Ovary (tissue), 7 donors: ENCODE measurements at regions not wholly inside any gene's neighbourhood (a gene's known extent, or its start where the extent isn't known, plus 50 kb on each side); places are given as distances from the start of the nearest gene placed in this dataset.
"Not testable (repeated sequence)": the region's sequence is repeated elsewhere in the genome, so short reads cannot be mapped to it uniquely, and the experiment has no call there.

Experiments
- DNase-seq, 5 donors: peaks; one replicate each; pipeline ENCODE4 v3.0.0-alpha.2; 2019 to 2020
- H3K27ac ChIP-seq, 2 donors: fragments of 200-600 bp; one replicate each; pipeline versions ENCODE4 v1.5.1 to v1.8.0; 2019 to 2022
- H3K27me3 ChIP-seq: fragments of 200-600 bp; one replicate; pipeline ENCODE4 v1.8.0; 2022
- H3K36me3 ChIP-seq: fragments of 200-600 bp; sonication (generic); one replicate; pipeline ENCODE4 v1.5.1; 2019
- H3K4me1 ChIP-seq: one replicate; pipeline ENCODE4 v1.8.1; 2013; ENCODE audit warnings: mild to moderate bottlenecking, moderate library complexity; ENCODE audit not compliant: insufficient read depth
- H3K4me3 ChIP-seq: fragments of 200-600 bp; sonication (generic); one replicate; pipeline ENCODE4 v1.5.1; 2017
- H3K9me3 ChIP-seq, 2 donors: fragments of 200-600 bp in 1 of 2; sonication (generic) in 1 of 2; one replicate each; pipeline versions ENCODE4 v1.5.1 to v1.8.1; 2013 to 2019; ENCODE audit warnings: mild to moderate bottlenecking in 1 of 2, moderate library complexity in 1 of 2
- CTCF ChIP-seq, 3 donors: fragments of 450-650 bp in 2 of 3; fragments of 200-600 bp in 1 of 3; IDR thresholded peaks; one replicate each; pipeline versions ENCODE4 v1.5.1 to v1.8.0; 2016 to 2022; ENCODE audit warnings: antibody characterized with exemption in 3 of 3, mild to moderate bottlenecking in 1 of 3
- EP300 ChIP-seq: sonication (generic); formaldehyde crosslinking; IDR thresholded peaks from one replicate; pipeline ENCODE4 v1.6.1; 2017; ENCODE audit warnings: antibody characterized with exemption
- POLR2A ChIP-seq: fragments of 450-650 bp; IDR thresholded peaks from one replicate; pipeline ENCODE4 v1.6.1; 2017; ENCODE audit warnings: antibody characterized with exemption, mild to moderate bottlenecking, moderate library complexity
- WGBS, 3 donors: extraction: QIAGEN DNeasy Blood & Tissue Kit in 1 of 3; methylation state at CpG; one replicate each; pipeline versions ENCODE4 v1.1.5 to v1.1.7; 2013 to 2017; 5-methylcytosine and 5-hydroxymethylcytosine counted together
- intact Hi-C, 4 donors: fragments of 100-400 bp; cut with DNase I; formaldehyde crosslinking; loops; one replicate each; pipeline versions ENCODE4 v1.11.0 to v1.15.1; 2022 to 2023
- donor health status: DM: no; HTN: no; CAD: no; lungs with moderate emphysema.
- donor health status: DM: no; HTN: no; CAD: no.
- donor health status: Bipolar disorder and iron deficiency.
- donor health status: DM: no; HTN: no; CAD: no.
- donor health status: DM: yes; HTN: yes; CAD: no.

- intact Hi-C loops, result no loop called here
- TF ChIP-seq CTCF (IDR thresholded peaks at IDR 0.05) (no peak), EP300 (no peak)
- no peak for DNase-seq
- 94 to 95% (median 94%) methylated on average over 5 of the region's 5 CpGs for WGBS, 3 donors
- H3K4me3 ChIP-seq, result no peak overlapping the region
- H3K36me3 ChIP-seq, result no peaks in the 10 kb centered on the region
- peaks cover 9% of the 10 kb centered on the region for H3K4me1 ChIP-seq
- H3K9me3 ChIP-seq, result no peaks in the 10 kb centered on the region
- no peaks in the 10 kb centered on the region for H3K27me3 ChIP-seq
- H3K27ac ChIP-seq, result no peak overlapping the region
Measured at GRCh38 chr3:64365877-64366276, 140.6 kb upstream of the PRICKLE2 start.

- TF ChIP-seq EP300 (no peak), POLR2A (no peak), CTCF (IDR thresholded peaks at IDR 0.05) (no peak)
- no peaks in the 10 kb centered on the region for H3K9me3 ChIP-seq
- no peak overlapping the region for H3K27ac ChIP-seq
- WGBS, 3 donors, result 85 to 96% (median 95%) methylated on average over 1 of the region's 1 CpG
- intact Hi-C loops, result no loop called here
- H3K27me3 ChIP-seq, result no peaks in the 10 kb centered on the region
- no peaks in the 10 kb centered on the region for H3K36me3 ChIP-seq
- H3K4me3 ChIP-seq, result no peak overlapping the region
- DNase-seq, result no peak
- peaks cover 3% of the 10 kb centered on the region for H3K4me1 ChIP-seq
Measured at GRCh38 chr3:64363842-64364241, 138.6 kb upstream of the PRICKLE2 start.

GRCh38 chr3:64361962-64362735 is 136.9 kb upstream of the PRICKLE2 start:
- H3K9me3 ChIP-seq, result no peaks in the 10 kb centered on the region
- WGBS, 3 donors, result 90 to 96% (median 90%) methylated on average over 5 of the region's 5 CpGs
- no peak overlapping the region for H3K4me3 ChIP-seq
- TF ChIP-seq POLR2A (no peak), EP300 (no peak), CTCF (IDR thresholded peaks at IDR 0.05) (no peak)
- H3K27ac ChIP-seq, result no peak overlapping the region
- intact Hi-C loops, result no loop called here
- H3K27me3 ChIP-seq, result no peaks in the 10 kb centered on the region
- H3K4me1 ChIP-seq, result peaks cover 3% of the 10 kb centered on the region
- DNase-seq, result no peak
- no peaks in the 10 kb centered on the region for H3K36me3 ChIP-seq

- DNase-seq, intact Hi-C loops, H3K36me3 ChIP-seq, H3K9me3 ChIP-seq, H3K27me3 ChIP-seq, H3K4me3 ChIP-seq, H3K27ac ChIP-seq, H3K4me1 ChIP-seq: not testable (repeated sequence)
- WGBS, 3 donors, result 91 to 96% (median 96%) methylated on average over 4 of the region's 4 CpGs
Measured at GRCh38 chr3:64361036-64361435, 135.8 kb upstream of the PRICKLE2 start.

GRCh38 chr3:64360280-64360679 is 135.0 kb upstream of the PRICKLE2 start:
- WGBS, 3 donors, result 91 to 96% (median 94%) methylated on average over 6 of the region's 6 CpGs
- TF ChIP-seq POLR2A, result no peak
- TF ChIP-seq EP300, result no peak
- TF ChIP-seq CTCF (IDR thresholded peaks at IDR 0.05), result no peak
- Histone ChIP-seq H3K4me1 (peaks cover 3% of the 10 kb centered on the region), H3K9me3 (no peaks in the 10 kb centered on the region), H3K27ac (no peak overlapping the region), H3K27me3 (no peaks in the 10 kb centered on the region), H3K4me3 (no peak overlapping the region), H3K36me3 (no peaks in the 10 kb centered on the region)
- DNase-seq, result no peak
- intact Hi-C loops, result no loop called here
